Ramos (cell line): ENCODE measurements at regions not wholly inside any gene's neighbourhood (a gene's known extent, or its start where the extent isn't known, plus 50 kb on each side); places are given as distances from the start of the nearest gene placed in this dataset.

Experiments
- in situ Hi-C: fragments of 300-500 bp; cut with MboI; formaldehyde crosslinking; loops from one replicate; pipeline ENCODE4 v1.14.3; 2022; ENCODE audit warnings: low sequenced_read_pairs; ENCODE audit not compliant: unreplicated experiment

GRCh38 chr16:26189536-26189935 lies 497.8 kb downstream of the HS3ST4 start:
- in situ Hi-C loops: no loop called here

- in situ Hi-C loops: no loop called here
These were observed 502.8 kb downstream of the HS3ST4 start for GRCh38 chr16:26194526-26194925.

- in situ Hi-C loops: no loop called here
These were observed 503.5 kb downstream of the HS3ST4 start for GRCh38 chr16:26195225-26195624.

- in situ Hi-C loops: no loop called here
These were observed 504.6 kb downstream of the HS3ST4 start for GRCh38 chr16:26196310-26196709.

- in situ Hi-C loops: no loop called here
These were observed 505.0 kb downstream of the HS3ST4 start for GRCh38 chr16:26196802-26197201.

GRCh38 chr16:26197707-26198106 lies 505.9 kb downstream of the HS3ST4 start:
- in situ Hi-C loops: no loop called here

GRCh38 chr16:26198221-26198620 lies 506.5 kb downstream of the HS3ST4 start:
- in situ Hi-C loops: no loop called here

- in situ Hi-C loops: no loop called here
These were observed 512.4 kb downstream of the HS3ST4 start for GRCh38 chr16:26204138-26204537.

- in situ Hi-C loops: no loop called here
These were observed 519.8 kb downstream of the HS3ST4 start for GRCh38 chr16:26211542-26211941.

- in situ Hi-C loops: no loop called here
These were observed 520.8 kb downstream of the HS3ST4 start for GRCh38 chr16:26212599-26212998.

GRCh38 chr16:26214581-26215174 lies 522.9 kb downstream of the HS3ST4 start:
- in situ Hi-C loops: no loop called here

GRCh38 chr16:26220894-26221293 lies 529.1 kb downstream of the HS3ST4 start:
- in situ Hi-C loops: no loop called here

- in situ Hi-C loops: no loop called here
These were observed 539.9 kb downstream of the HS3ST4 start for GRCh38 chr16:26231647-26232046.

- in situ Hi-C loops: no loop called here
These were observed 549.0 kb downstream of the HS3ST4 start for GRCh38 chr16:26240807-26241206.

- in situ Hi-C loops: no loop called here
These were observed 555.3 kb downstream of the HS3ST4 start for GRCh38 chr16:26247063-26247462.

- in situ Hi-C loops: no loop called here
These were observed 560.8 kb downstream of the HS3ST4 start for GRCh38 chr16:26252598-26252997.

- in situ Hi-C loops: no loop called here
These were observed 569.9 kb downstream of the HS3ST4 start for GRCh38 chr16:26261621-26262020.

- in situ Hi-C loops: no loop called here
These were observed 571.6 kb downstream of the HS3ST4 start for GRCh38 chr16:26263406-26263805.

- in situ Hi-C loops: no loop called here
These were observed 575.9 kb downstream of the HS3ST4 start for GRCh38 chr16:26267641-26268040.

GRCh38 chr16:26269673-26270072 lies 577.9 kb downstream of the HS3ST4 start:
- in situ Hi-C loops: no loop called here

- in situ Hi-C loops: no loop called here
These were observed 581.8 kb downstream of the HS3ST4 start for GRCh38 chr16:26273607-26274006.

GRCh38 chr16:26275021-26275590 lies 583.3 kb downstream of the HS3ST4 start:
- in situ Hi-C loops: no loop called here
